ENCODE measurements at regions not wholly inside any gene's neighbourhood (a gene's known extent, or its start where the extent isn't known, plus 50 kb on each side); places are given as distances from the start of the nearest gene placed in this dataset.

DNA sequence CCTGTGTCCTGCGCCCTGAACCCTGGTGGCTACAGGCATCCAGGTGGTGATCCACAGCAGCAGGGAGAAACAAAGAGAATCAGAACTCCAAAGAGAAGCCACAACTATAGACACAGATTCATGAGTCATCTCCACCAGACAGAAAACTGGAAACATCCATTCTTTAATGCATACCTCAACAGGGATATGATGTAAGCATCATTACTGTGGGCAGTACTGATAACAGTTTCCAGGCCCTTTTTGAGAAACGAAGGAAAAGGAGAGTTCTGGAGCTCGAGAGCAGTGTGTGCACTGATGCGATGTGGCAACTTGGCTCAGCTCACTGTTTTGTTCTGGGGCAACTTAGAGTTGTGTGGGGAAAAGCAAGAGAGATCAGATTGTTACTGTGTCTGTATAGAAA lies 215.6 kb upstream of the ADAMTS16 start:
- Histone ChIP-seq H3K4me1 (ENCODE audit: control insufficient read depth, insufficient read depth, low read length) (no peaks in the 10 kb centered on the region), H3K27me3 (ENCODE audit: control insufficient read depth, insufficient read depth, low read length, poor library complexity, severe bottlenecking) (no peaks in the 10 kb centered on the region), H3K9me3 (ENCODE audit: control insufficient read depth, low read length) (no peaks in the 10 kb centered on the region), H3K27ac (ENCODE audit: insufficient read depth, low read depth, low read length, poor library complexity, severe bottlenecking) (no peak overlapping the region), H3K4me3 (ENCODE audit: insufficient read depth, low read depth, low read length) (no peak overlapping the region), H3K36me3 (ENCODE audit: control insufficient read depth, insufficient read depth, low read length) (no peaks in the 10 kb centered on the region)
- 93 to 96% methylated on average over 4 of the region's 4 CpGs for WGBS, 2 experiments

DNA sequence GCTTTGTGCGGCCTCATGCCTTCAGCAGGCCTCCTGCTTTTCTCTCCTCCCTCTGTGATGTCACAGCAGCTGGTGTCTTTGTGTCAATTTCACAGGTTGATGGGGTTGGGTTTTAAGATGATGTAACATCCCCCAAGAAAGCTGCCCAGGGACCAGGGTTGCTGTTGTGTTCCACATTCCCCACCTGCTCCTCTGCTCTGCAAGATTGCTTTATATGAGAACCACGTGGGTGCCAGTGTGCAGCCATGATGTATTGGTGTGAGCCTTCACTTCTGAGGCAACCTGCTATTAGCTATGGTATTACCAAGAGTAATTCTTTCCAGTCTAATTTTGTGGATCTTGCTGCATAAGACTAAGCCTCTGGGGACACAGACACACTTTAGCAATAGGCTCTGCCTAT lies 213.0 kb upstream of the ADAMTS16 start:
- no peaks in the 10 kb centered on the region for H3K4me1 ChIP-seq (ENCODE audit: control insufficient read depth, insufficient read depth, low read length)
- WGBS, 2 experiments = 87 to 98% methylated on average over 2 of the region's 2 CpGs
- no peaks in the 10 kb centered on the region for H3K9me3 ChIP-seq (ENCODE audit: control insufficient read depth, low read length)
- no peaks in the 10 kb centered on the region for H3K27me3 ChIP-seq (ENCODE audit: control insufficient read depth, insufficient read depth, low read length, poor library complexity, severe bottlenecking)
- no peaks in the 10 kb centered on the region for H3K36me3 ChIP-seq (ENCODE audit: control insufficient read depth, insufficient read depth, low read length)
- H3K27ac ChIP-seq (ENCODE audit: insufficient read depth, low read depth, low read length, poor library complexity, severe bottlenecking) = no peak overlapping the region
- no peak overlapping the region for H3K4me3 ChIP-seq (ENCODE audit: insufficient read depth, low read depth, low read length)

DNA sequence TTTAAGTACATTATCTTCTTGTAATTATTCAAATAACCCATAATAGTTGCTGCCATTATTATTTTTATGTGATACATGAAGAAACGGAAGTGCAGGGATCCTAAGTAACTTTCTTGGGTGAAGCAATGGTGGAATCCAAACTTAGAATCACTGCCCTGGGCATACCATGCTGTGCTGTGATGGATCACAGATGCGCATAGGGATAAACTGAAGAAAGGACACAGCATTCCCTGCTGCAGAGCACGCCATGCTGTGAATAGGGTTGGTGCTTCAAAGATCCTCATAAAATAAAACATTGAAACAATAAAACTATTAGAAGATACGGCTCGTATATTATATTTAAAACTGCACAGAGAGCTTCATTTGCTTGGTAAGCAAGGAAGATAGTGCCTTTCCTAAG lies 211.7 kb upstream of the ADAMTS16 start:
- Histone ChIP-seq H3K4me1 (ENCODE audit: control insufficient read depth, insufficient read depth, low read length) (no peaks in the 10 kb centered on the region), H3K9me3 (ENCODE audit: control insufficient read depth, low read length) (no peaks in the 10 kb centered on the region), H3K27ac (ENCODE audit: insufficient read depth, low read depth, low read length, poor library complexity, severe bottlenecking) (no peak overlapping the region), H3K36me3 (ENCODE audit: control insufficient read depth, insufficient read depth, low read length) (no peaks in the 10 kb centered on the region), H3K4me3 (ENCODE audit: insufficient read depth, low read depth, low read length) (no peak overlapping the region), H3K27me3 (ENCODE audit: control insufficient read depth, insufficient read depth, low read length, poor library complexity, severe bottlenecking) (no peaks in the 10 kb centered on the region)
- WGBS, 2 experiments = 93 to 95% methylated on average over 5 of the region's 5 CpGs

DNA sequence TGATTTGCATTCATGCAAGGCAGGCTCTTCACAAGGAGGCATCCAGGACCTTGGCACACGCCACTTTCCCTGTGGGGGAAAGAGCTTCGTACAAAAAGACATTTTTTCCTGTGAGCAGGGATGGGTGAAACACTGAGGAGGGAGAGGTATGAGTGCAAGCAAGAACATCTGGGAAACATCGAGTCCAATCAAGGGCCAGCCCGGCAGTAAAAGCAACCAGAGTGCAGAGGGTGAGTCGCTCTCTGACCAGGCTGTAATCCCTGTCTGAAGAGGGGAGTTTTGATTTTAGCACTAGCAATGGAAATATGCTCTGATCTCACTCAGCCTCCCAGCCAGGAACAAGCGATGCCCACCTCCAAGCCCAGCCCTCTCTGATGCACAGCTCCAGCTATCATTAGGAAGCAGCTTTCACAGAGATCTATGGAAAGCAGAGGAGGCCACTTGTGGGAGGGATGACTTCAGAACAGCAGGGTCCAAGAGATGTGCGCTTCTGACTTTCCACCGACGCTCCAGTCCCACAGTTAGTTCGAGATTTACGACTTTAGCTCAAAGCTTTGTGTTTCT lies 211.0 kb upstream of the ADAMTS16 start:
- H3K9me3 ChIP-seq (ENCODE audit: control insufficient read depth, low read length) = no peaks in the 10 kb centered on the region
- no peak overlapping the region for H3K4me3 ChIP-seq (ENCODE audit: insufficient read depth, low read depth, low read length)
- no peak overlapping the region for H3K27ac ChIP-seq (ENCODE audit: insufficient read depth, low read depth, low read length, poor library complexity, severe bottlenecking)
- H3K27me3 ChIP-seq (ENCODE audit: control insufficient read depth, insufficient read depth, low read length, poor library complexity, severe bottlenecking) = no peaks in the 10 kb centered on the region
- no peaks in the 10 kb centered on the region for H3K36me3 ChIP-seq (ENCODE audit: control insufficient read depth, insufficient read depth, low read length)
- no peaks in the 10 kb centered on the region for H3K4me1 ChIP-seq (ENCODE audit: control insufficient read depth, insufficient read depth, low read length)
- WGBS, 2 experiments = 85 to 86% methylated on average over 11 of the region's 11 CpGs

DNA sequence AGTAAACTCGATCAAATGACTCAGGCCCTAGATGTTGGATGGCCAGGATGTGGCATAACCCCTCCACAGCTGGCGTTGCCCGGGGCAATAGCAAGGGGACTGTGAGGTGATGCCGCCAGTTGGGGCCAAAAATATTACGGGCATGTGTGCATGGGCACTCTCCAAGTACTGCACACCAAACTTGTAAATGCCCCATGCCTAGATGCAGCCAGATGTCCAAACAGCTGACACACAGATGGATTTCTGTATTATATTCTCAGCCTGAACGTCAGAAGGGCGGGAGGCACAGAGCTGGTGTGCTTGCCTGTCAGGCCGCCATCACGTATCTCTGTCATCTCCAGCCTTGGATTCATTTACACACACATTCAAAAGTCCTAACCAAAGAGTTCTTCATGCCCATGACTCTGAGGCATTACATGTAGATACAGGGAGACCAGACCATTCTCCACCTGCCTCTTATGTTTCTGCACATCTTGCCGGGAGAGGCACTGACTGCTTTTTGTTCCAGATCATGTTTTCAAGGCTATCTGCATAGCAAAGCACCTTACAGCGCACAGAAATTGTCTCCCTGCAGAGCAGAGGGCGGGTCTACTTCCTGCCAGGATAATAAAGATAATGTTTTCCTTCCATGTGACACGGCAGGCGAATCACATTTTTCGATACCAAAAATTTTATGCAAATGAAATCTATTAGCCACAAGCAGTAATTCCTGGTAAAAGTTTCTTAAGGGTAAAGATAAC lies 200.9 kb upstream of the ADAMTS16 start:
- WGBS, 2 experiments = 91 to 94% methylated on average over 15 of the region's 15 CpGs
- H3K36me3 ChIP-seq (ENCODE audit: control insufficient read depth, insufficient read depth, low read length) = no peaks in the 10 kb centered on the region
- no peaks in the 10 kb centered on the region for H3K27me3 ChIP-seq (ENCODE audit: control insufficient read depth, insufficient read depth, low read length, poor library complexity, severe bottlenecking)
- no peak overlapping the region for H3K4me3 ChIP-seq (ENCODE audit: insufficient read depth, low read depth, low read length)
- H3K27ac ChIP-seq (ENCODE audit: insufficient read depth, low read depth, low read length, poor library complexity, severe bottlenecking) = no peak overlapping the region
- no peaks in the 10 kb centered on the region for H3K9me3 ChIP-seq (ENCODE audit: control insufficient read depth, low read length)
- no peaks in the 10 kb centered on the region for H3K4me1 ChIP-seq (ENCODE audit: control insufficient read depth, insufficient read depth, low read length)

DNA sequence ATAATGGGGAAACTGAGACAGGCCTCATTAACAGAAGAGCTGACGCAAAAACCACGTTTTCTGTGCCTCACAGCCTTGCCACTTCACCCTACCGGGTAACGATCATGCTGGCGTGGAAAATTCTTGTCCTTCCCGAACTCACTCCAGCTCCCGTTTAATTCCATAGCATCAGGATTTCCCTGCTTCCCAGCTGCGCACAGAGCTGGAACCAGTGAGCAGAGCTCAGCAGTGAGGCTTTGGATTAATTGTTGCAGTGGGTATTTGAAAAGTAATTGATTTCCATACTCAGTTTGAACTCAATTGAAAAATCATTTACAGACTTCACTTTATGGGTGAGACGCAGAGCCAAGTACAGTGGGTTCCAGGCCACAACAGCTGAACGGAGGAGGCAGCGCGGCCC lies 199.0 kb upstream of the ADAMTS16 start:
- Histone ChIP-seq H3K4me1 (ENCODE audit: control insufficient read depth, insufficient read depth, low read length) (no peaks in the 10 kb centered on the region), H3K4me3 (ENCODE audit: insufficient read depth, low read depth, low read length) (no peak overlapping the region), H3K27me3 (ENCODE audit: control insufficient read depth, insufficient read depth, low read length, poor library complexity, severe bottlenecking) (no peaks in the 10 kb centered on the region), H3K9me3 (ENCODE audit: control insufficient read depth, low read length) (no peaks in the 10 kb centered on the region), H3K27ac (ENCODE audit: insufficient read depth, low read depth, low read length, poor library complexity, severe bottlenecking) (no peak overlapping the region), H3K36me3 (ENCODE audit: control insufficient read depth, insufficient read depth, low read length) (no peaks in the 10 kb centered on the region)
- 85 to 89% methylated on average over 9 to 12 of the region's 12 CpGs for WGBS, 2 experiments

DNA sequence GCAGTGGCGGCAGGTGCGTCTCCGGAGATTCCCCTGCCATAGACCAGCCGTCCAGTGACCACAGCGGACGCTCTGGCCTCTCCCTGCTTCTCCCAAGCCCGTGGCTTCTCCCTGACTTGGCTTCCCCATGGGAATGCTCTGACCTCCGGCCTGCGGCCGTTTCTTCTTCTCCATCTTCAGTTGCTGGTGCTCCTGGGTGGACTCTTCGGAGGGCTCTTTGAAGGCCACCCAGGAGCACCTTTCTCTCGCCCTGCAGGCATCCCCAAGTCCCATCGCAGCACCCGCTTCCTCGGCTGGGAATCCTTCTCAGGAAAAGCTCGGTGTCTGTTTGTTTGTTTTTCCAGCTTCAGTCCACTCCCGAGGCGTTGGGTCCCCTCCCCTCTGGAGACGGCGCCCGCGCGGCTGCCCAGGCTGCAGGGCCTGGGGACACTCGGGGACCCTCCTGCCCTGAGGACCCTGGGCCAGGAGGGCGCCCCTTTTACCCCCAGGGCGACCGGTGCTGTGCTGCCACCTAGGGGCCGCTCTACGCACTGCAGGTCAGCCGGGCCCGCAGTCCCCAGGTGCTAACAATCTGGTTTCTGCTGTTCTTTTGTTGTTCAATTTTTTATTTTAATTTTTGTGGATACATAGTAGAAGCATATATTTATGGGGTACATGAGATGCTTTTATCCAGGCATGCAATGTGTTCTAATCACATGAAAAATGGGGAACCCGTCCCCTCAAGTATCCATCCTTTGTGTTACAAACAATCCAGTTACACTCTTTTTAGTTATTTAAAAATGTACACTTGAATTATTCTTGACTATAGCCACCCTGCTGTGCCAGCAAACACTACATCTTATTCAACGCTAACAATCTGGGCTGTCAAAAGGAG lies 197.9 kb upstream of the ADAMTS16 start:
- Histone ChIP-seq H3K9me3 (ENCODE audit: control insufficient read depth, low read length) (no peaks in the 10 kb centered on the region), H3K4me3 (ENCODE audit: insufficient read depth, low read depth, low read length) (no peak overlapping the region), H3K27ac (ENCODE audit: insufficient read depth, low read depth, low read length, poor library complexity, severe bottlenecking) (no peak overlapping the region), H3K36me3 (ENCODE audit: control insufficient read depth, insufficient read depth, low read length) (no peaks in the 10 kb centered on the region), H3K27me3 (ENCODE audit: control insufficient read depth, insufficient read depth, low read length, poor library complexity, severe bottlenecking) (no peaks in the 10 kb centered on the region), H3K4me1 (ENCODE audit: control insufficient read depth, insufficient read depth, low read length) (no peaks in the 10 kb centered on the region)
- WGBS, 2 experiments = 58 to 60% methylated on average over 32 to 33 of the region's 33 CpGs

DNA sequence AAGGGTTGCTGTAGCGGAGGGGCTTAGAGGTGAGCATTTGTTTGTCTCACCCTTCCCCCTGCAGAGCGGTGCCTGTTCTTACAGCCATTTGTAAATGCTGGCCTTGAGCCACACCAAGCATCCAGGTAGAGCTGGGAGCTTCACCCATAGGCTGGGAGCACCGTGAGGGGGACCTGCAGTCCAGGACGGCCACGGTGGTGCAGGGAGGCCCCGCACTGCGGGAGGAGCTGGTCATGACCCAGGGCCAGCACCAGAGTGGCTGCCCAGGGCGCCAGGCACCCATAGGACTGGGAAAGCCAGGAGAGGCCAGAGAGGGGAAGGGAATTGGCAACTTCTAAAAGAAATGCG lies 197.3 kb upstream of the ADAMTS16 start:
- Histone ChIP-seq H3K27me3 (ENCODE audit: control insufficient read depth, insufficient read depth, low read length, poor library complexity, severe bottlenecking) (no peaks in the 10 kb centered on the region), H3K4me1 (ENCODE audit: control insufficient read depth, insufficient read depth, low read length) (no peaks in the 10 kb centered on the region), H3K36me3 (ENCODE audit: control insufficient read depth, insufficient read depth, low read length) (no peaks in the 10 kb centered on the region), H3K4me3 (ENCODE audit: insufficient read depth, low read depth, low read length) (no peak overlapping the region), H3K27ac (ENCODE audit: insufficient read depth, low read depth, low read length, poor library complexity, severe bottlenecking) (no peak overlapping the region), H3K9me3 (ENCODE audit: control insufficient read depth, low read length) (no peaks in the 10 kb centered on the region)
- WGBS, 2 experiments = 85 to 88% methylated on average over 9 of the region's 9 CpGs

DNA sequence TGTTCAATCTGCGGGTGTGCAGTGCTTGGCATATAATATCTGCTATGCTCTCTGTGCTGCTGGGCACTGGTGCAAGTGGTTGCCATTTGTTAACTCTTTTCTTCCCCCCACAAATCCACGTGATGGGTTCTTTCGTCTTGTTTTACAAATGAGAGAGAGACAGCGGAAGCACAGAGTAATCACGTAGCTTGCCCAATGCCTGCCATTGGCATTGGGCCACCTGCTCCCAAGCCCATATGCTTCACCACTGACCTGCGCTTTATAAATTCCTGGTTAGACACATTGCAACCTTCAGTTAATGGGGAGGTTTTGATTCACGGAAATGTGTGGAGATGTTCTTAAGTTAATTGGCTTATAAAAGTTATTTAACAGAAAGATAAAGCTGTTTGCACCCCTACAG lies 194.8 kb upstream of the ADAMTS16 start:
- Histone ChIP-seq H3K27ac (ENCODE audit: insufficient read depth, low read depth, low read length, poor library complexity, severe bottlenecking) (no peak overlapping the region), H3K9me3 (ENCODE audit: control insufficient read depth, low read length) (no peaks in the 10 kb centered on the region), H3K4me3 (ENCODE audit: insufficient read depth, low read depth, low read length) (no peak overlapping the region), H3K36me3 (ENCODE audit: control insufficient read depth, insufficient read depth, low read length) (no peaks in the 10 kb centered on the region), H3K27me3 (ENCODE audit: control insufficient read depth, insufficient read depth, low read length, poor library complexity, severe bottlenecking) (no peaks in the 10 kb centered on the region), H3K4me1 (ENCODE audit: control insufficient read depth, insufficient read depth, low read length) (no peaks in the 10 kb centered on the region)
- WGBS, 2 experiments = 89 to 96% methylated on average over 7 of the region's 7 CpGs

DNA sequence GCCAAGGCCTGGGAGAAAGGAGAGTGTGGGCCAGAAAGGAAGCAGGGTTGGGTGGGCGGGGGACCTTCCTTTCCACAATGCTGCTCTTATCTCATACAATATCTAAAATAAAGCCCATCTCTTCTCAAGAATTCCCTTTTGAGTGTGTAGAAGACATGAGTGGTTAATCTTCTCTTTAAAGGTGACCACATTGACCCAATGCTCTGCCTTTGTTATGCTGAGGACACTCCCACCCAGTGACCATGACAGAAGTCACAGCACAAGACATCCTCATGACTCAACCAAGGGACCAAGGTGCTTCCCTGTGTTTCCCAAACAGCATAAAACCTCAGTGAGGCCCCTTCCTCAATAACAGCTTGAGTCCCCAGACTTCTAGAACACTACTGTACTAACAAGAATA lies 193.0 kb upstream of the ADAMTS16 start:
- no peak overlapping the region for H3K4me3 ChIP-seq (ENCODE audit: insufficient read depth, low read depth, low read length)
- H3K27me3 ChIP-seq (ENCODE audit: control insufficient read depth, insufficient read depth, low read length, poor library complexity, severe bottlenecking) = no peaks in the 10 kb centered on the region
- H3K36me3 ChIP-seq (ENCODE audit: control insufficient read depth, insufficient read depth, low read length) = no peaks in the 10 kb centered on the region
- no peak overlapping the region for H3K27ac ChIP-seq (ENCODE audit: insufficient read depth, low read depth, low read length, poor library complexity, severe bottlenecking)
- no peaks in the 10 kb centered on the region for H3K4me1 ChIP-seq (ENCODE audit: control insufficient read depth, insufficient read depth, low read length)
- 80% methylated on average over 1 of the region's 1 CpG; no CpG with 5 or more reads in 1 of the 2 experiments for WGBS, 2 experiments
- no peaks in the 10 kb centered on the region for H3K9me3 ChIP-seq (ENCODE audit: control insufficient read depth, low read length)

Data from ectodermal cell (in vitro differentiated cells).